DND-41 (cell line): ENCODE measurements at regions not wholly inside any gene's neighbourhood (a gene's known extent, or its start where the extent isn't known, plus 50 kb on each side); places are given as distances from the start of the nearest gene placed in this dataset.

ENCODE experiments used
- ATAC-seq: fragments of 200-7000 bp; cut with Tn5 transposase; 3 replicates; pipeline ENCODE4 v1.9.1; 2021; ENCODE audit warnings: low read depth; ENCODE audit not compliant: insufficient read depth
- DNase-seq: peaks from one replicate; pipeline ENCODE4 v3.0.0-alpha.2; 2020
- H2AFZ ChIP-seq: 2 replicates; pipeline ENCODE4 v1.6.0; 2012; ENCODE audit warnings: low read depth, low read length
- H3K27ac ChIP-seq: 2 replicates; pipeline ENCODE4 v1.5.1; 2012; ENCODE audit warnings: low read length, inconsistent platforms
- H3K27me3 ChIP-seq: fragments of 200-600 bp; sonication (generic); 2 replicates; pipeline ENCODE4 v1.6.0; 2012; ENCODE audit warnings: low read length, mild to moderate bottlenecking, inconsistent platforms; ENCODE audit not compliant: insufficient read depth, poor library complexity
- H3K36me3 ChIP-seq: 2 replicates; pipeline ENCODE4 v1.5.1; 2012; ENCODE audit warnings: low read length, inconsistent platforms; ENCODE audit not compliant: insufficient read depth
- H3K4me1 ChIP-seq: 2 replicates; pipeline ENCODE4 v1.5.1; 2012; ENCODE audit warnings: mild to moderate bottlenecking, low read length; ENCODE audit not compliant: insufficient read depth
- H3K4me2 ChIP-seq: 2 replicates; pipeline ENCODE4 v1.6.0; 2012; ENCODE audit warnings: mild to moderate bottlenecking, moderate library complexity, low read length, inconsistent platforms; ENCODE audit not compliant: insufficient read depth
- H3K4me3 ChIP-seq, 2 experiments: fragments of 200-600 bp in 1 of 2; shearing (Covaris generic) in 1 of 2; 2 replicates each; pipeline ENCODE4 v1.5.1; 2012 to 2016; ENCODE audit warnings: inconsistent platforms in 2 of 2, low read length in 2 of 2, mild to moderate bottlenecking in 2 of 2, low read depth in 1 of 2, moderate library complexity in 1 of 2
- H3K79me2 ChIP-seq: 2 replicates; pipeline ENCODE4 v1.6.0; 2012; ENCODE audit warnings: low read length, inconsistent platforms; ENCODE audit not compliant: insufficient read depth
- H3K9ac ChIP-seq: 2 replicates; pipeline ENCODE4 v1.6.0; 2012; ENCODE audit warnings: low read depth, mild to moderate bottlenecking, inconsistent platforms, low read length, moderate library complexity
- H3K9me3 ChIP-seq: 2 replicates; pipeline ENCODE4 v1.5.1; 2012; ENCODE audit warnings: low read length, moderate library complexity, mild to moderate bottlenecking, inconsistent platforms; ENCODE audit not compliant: insufficient read depth, severe bottlenecking
- H4K20me1 ChIP-seq: 2 replicates; pipeline ENCODE4 v1.6.0; 2012; ENCODE audit warnings: low read length; ENCODE audit not compliant: insufficient read depth
- EZH2 ChIP-seq: IDR thresholded peaks from 3 replicates; pipeline ENCODE4 v1.6.1; 2012; ENCODE audit warnings: borderline replicate concordance, low read depth, mild to moderate bottlenecking, moderate library complexity, low read length, inconsistent platforms; ENCODE audit not compliant: severe bottlenecking
- TF ChIP-seq, protein P1 (sequence below): IDR thresholded peaks from 2 replicates; pipeline ENCODE4 v1.5.1; 2012; ENCODE audit warnings: borderline replicate concordance, low read length, moderate library complexity, mild to moderate bottlenecking; ENCODE audit not compliant: poor library complexity, severe bottlenecking; ENCODE audit errors: extremely low read depth

DNA sequence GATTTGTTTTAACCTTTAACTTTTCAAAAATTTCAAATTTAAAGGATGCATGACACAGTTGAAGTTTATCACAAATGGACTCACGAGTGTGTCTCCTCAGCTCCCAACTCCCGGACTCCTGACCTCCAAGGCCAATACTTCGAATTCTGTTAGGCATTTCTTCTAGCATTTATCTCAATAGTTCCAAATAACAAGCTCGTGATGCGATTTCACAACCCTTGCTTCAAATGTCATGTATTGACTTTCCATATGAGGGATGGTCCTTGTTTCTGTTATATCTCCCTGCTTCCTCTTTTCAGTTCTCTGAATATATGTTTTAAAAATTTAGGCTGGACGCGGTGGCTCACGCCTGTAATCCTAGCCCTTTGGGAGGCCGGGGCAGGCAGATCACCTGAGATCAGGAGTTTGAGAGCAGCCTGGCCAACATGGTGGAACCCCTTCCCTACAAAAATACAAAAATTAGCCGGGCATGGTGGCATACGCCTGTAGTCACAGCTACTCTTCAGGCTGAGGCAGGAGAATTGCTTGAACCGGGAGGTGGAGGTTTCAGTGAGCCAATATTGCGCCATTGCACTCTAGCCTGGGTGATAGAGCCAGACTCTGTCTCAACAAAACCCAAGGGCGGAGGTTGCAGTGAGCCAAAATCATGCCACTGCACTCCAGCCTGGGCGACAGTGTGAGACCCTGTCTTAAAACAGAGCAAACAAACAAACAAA lies 52.0 kb upstream of the TINAGL1 start:
- Histone ChIP-seq H3K27ac (no peak overlapping the region), H3K9me3 (no peaks in the 10 kb centered on the region), H3K4me3 (no peak overlapping the region), H3K9ac (no peak overlapping the region), H3K27me3 (no peaks in the 10 kb centered on the region), H2AFZ (no peak overlapping the region), H3K79me2 (peaks cover 7% of the 10 kb centered on the region), H3K4me1 (no peaks in the 10 kb centered on the region), H3K4me2 (no peak overlapping the region), H3K36me3 (peaks cover 75% of the 10 kb centered on the region), H4K20me1 (peaks cover 3% of the 10 kb centered on the region; the same call in 1 of the 2 replicates)
- DNase-seq = no peak
- TF ChIP-seq, protein P1, sequence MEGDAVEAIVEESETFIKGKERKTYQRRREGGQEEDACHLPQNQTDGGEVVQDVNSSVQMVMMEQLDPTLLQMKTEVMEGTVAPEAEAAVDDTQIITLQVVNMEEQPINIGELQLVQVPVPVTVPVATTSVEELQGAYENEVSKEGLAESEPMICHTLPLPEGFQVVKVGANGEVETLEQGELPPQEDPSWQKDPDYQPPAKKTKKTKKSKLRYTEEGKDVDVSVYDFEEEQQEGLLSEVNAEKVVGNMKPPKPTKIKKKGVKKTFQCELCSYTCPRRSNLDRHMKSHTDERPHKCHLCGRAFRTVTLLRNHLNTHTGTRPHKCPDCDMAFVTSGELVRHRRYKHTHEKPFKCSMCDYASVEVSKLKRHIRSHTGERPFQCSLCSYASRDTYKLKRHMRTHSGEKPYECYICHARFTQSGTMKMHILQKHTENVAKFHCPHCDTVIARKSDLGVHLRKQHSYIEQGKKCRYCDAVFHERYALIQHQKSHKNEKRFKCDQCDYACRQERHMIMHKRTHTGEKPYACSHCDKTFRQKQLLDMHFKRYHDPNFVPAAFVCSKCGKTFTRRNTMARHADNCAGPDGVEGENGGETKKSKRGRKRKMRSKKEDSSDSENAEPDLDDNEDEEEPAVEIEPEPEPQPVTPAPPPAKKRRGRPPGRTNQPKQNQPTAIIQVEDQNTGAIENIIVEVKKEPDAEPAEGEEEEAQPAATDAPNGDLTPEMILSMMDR = no peak
- TF ChIP-seq EZH2 = no peak
- no peak for ATAC-seq
